Superior temporal gyrus (tissue), 1 donor: ENCODE measurements at regions not wholly inside any gene's neighbourhood (a gene's known extent, or its start where the extent isn't known, plus 50 kb on each side); places are given as distances from the start of the nearest gene placed in this dataset.

ENCODE experiments used
- DNase-seq: peaks from one replicate; pipeline ENCODE4 v3.0.0-alpha.2; 2016; ENCODE audit errors: extremely low spot score

- DNase-seq: no peak
Measured at GRCh38 chr20:39163993-39164392, 201.8 kb downstream of the DHX35 start.

GRCh38 chr20:39161900-39162299 lies 199.8 kb downstream of the DHX35 start:
- DNase-seq: no peak

- no peak for DNase-seq
Measured at GRCh38 chr20:39155971-39156370, 193.8 kb downstream of the DHX35 start.

GRCh38 chr20:39152742-39153141 lies 190.6 kb downstream of the DHX35 start:
- DNase-seq: no peak

GRCh38 chr20:39152126-39152525 lies 190.0 kb downstream of the DHX35 start:
- no peak for DNase-seq

- no peak for DNase-seq
Measured at GRCh38 chr20:39150501-39150900, 188.4 kb downstream of the DHX35 start.

GRCh38 chr20:39146394-39146793 lies 184.2 kb downstream of the DHX35 start:
- no peak for DNase-seq

GRCh38 chr20:39145921-39146320 lies 183.8 kb downstream of the DHX35 start:
- DNase-seq: no peak

- no peak for DNase-seq
Measured at GRCh38 chr20:39144757-39145156, 182.6 kb downstream of the DHX35 start.

- DNase-seq: no peak
Measured at GRCh38 chr20:39142407-39143096, 180.4 kb downstream of the DHX35 start.

- DNase-seq: no peak
Measured at GRCh38 chr20:39137299-39137698, 175.2 kb downstream of the DHX35 start.

GRCh38 chr20:39136798-39137197 lies 174.7 kb downstream of the DHX35 start:
- no peak for DNase-seq

GRCh38 chr20:39135885-39136544 lies 173.9 kb downstream of the DHX35 start:
- no peak for DNase-seq

GRCh38 chr20:39133201-39133600 lies 171.1 kb downstream of the DHX35 start:
- DNase-seq: no peak

GRCh38 chr20:39132511-39132910 lies 170.4 kb downstream of the DHX35 start:
- no peak for DNase-seq

GRCh38 chr20:39132093-39132492 lies 169.9 kb downstream of the DHX35 start:
- DNase-seq: no peak

GRCh38 chr20:39130627-39131026 lies 168.5 kb downstream of the DHX35 start:
- DNase-seq: no peak

- DNase-seq: no peak
Measured at GRCh38 chr20:39129523-39129922, 167.4 kb downstream of the DHX35 start.

- no peak for DNase-seq
Measured at GRCh38 chr20:39124064-39124463, 161.9 kb downstream of the DHX35 start.

GRCh38 chr20:39123185-39123557 lies 161.0 kb downstream of the DHX35 start:
- DNase-seq: no peak

GRCh38 chr20:39117491-39117890 lies 155.3 kb downstream of the DHX35 start:
- no peak for DNase-seq

GRCh38 chr20:39116020-39116419 lies 153.9 kb downstream of the DHX35 start:
- DNase-seq: no peak

- peak; percentile 46 for DNase-seq
Measured at GRCh38 chr20:39112178-39112743, 150.1 kb downstream of the DHX35 start.
